K562 (cell line): ENCODE measurements at regions not wholly inside any gene's neighbourhood (a gene's known extent, or its start where the extent isn't known, plus 50 kb on each side); places are given as distances from the start of the nearest gene placed in this dataset.
"Not testable (repeated sequence)": the region's sequence is repeated elsewhere in the genome, so short reads cannot be mapped to it uniquely, and the experiment has no call there.

Experiments used
- ATAC-seq: fragments of 200-7000 bp; cut with Tn5 transposase; 3 replicates; pipeline ENCODE4 v1.9.1; 2020; ENCODE audit warnings: moderate library complexity
- BruUV-seq: library from RNA; stranded (reverse); fragments of 400-500 nt; replicated peaks from 2 replicates; lab custom pipeline; 2021; lab: Mats Ljungman, UMichigan
- CTCF ChIA-PET: fragments of 300-600 bp; formaldehyde crosslinking; extraction: SDS; loops from one replicate; lab custom pipeline; 2021; ENCODE audit warnings: low intra/inter-chr PET ratio; lab: Yijun Ruan, JAX
- POLR2A ChIA-PET: fragments of 300-600, 350-650 bp; sonication (Branson Sonifier 250); formaldehyde crosslinking; extraction: SDS; loops from one replicate; lab custom pipeline; 2021; ENCODE audit warnings: antibody characterized with exemption, inconsistent platforms; lab: Yijun Ruan, JAX
- DNase-seq, 4 experiments: peaks; one replicate each; pipeline versions ENCODE4 v3.0.0 to v3.0.0-alpha.2; 2011 to 2018; ENCODE audit warnings: low spot score in 3 of 4, mixed read lengths in 3 of 4; ENCODE audit errors: extremely low read depth in 1 of 4
- FAIRE-seq: peaks from 2 replicates; lab custom pipeline; 2011; peaks lifted over from hg19 to GRCh38; lab: Jason Lieb, UNC
- H2AFZ ChIP-seq: 2 replicates; pipeline ENCODE4 v1.6.0; 2011; ENCODE audit warnings: low read depth, low read length, control low read depth, inconsistent platforms
- H3K27ac ChIP-seq: fragments of 200-600 bp; 3 replicates; pipeline ENCODE4 v1.8.0; 2011; ENCODE audit warnings: low read depth, mild to moderate bottlenecking, control low read depth, inconsistent platforms, low read length, moderate library complexity, mixed read lengths; ENCODE audit errors: extremely low read depth
- H3K27me3 ChIP-seq, 2 experiments: fragments of 300-600 bp in 1 of 2; 2 replicates in 1 of 2; 3 replicates in 1 of 2; pipeline versions ENCODE4 v1.6.0 to v1.8.0; 2011; ENCODE audit warnings: inconsistent platforms in 2 of 2, low read length in 2 of 2, mild to moderate bottlenecking in 1 of 2, mixed read lengths in 1 of 2, moderate library complexity in 1 of 2; ENCODE audit not compliant: control insufficient read depth in 2 of 2, insufficient read depth in 2 of 2
- H3K36me3 ChIP-seq: fragments of 300-600 bp; 3 replicates; pipeline ENCODE4 v1.8.0; 2011; ENCODE audit warnings: mild to moderate bottlenecking, low read length, inconsistent platforms; ENCODE audit not compliant: control insufficient read depth, insufficient read depth
- H3K4me1 ChIP-seq, 2 experiments: fragments of 200-600 bp in 1 of 2; replicated peaks in 1 of 2; 2 replicates in 1 of 2; 3 replicates in 1 of 2; pipeline versions ENCODE4 v1.5.1 to v1.8.0; 2011; ENCODE audit warnings: inconsistent platforms in 2 of 2, low read length in 2 of 2, mild to moderate bottlenecking in 1 of 2, mixed read lengths in 1 of 2, moderate library complexity in 1 of 2; ENCODE audit not compliant: control insufficient read depth in 2 of 2, insufficient read depth in 2 of 2
- H3K4me2 ChIP-seq: 2 replicates; pipeline ENCODE4 v1.6.1; 2011; ENCODE audit warnings: low read length, control low read depth, inconsistent platforms, mixed read lengths; ENCODE audit not compliant: insufficient read depth
- H3K4me3 ChIP-seq: fragments of 200-600 bp; sonication (generic), shearing (Covaris generic); 2 replicates; pipeline ENCODE4 v1.5.1; 2016; ENCODE audit warnings: control low read depth, inconsistent platforms
- H3K79me2 ChIP-seq: fragments of 200-600 bp; 3 replicates; pipeline ENCODE4 v1.8.0; 2011; ENCODE audit warnings: low read length, inconsistent platforms; ENCODE audit not compliant: control insufficient read depth, insufficient read depth
- H3K9ac ChIP-seq, 2 experiments: 2 replicates each; pipeline versions ENCODE4 v1.6.0 to v1.6.1; 2011; ENCODE audit warnings: low read depth in 2 of 2, low read length in 2 of 2, control low read depth in 1 of 2, inconsistent platforms in 1 of 2, mild to moderate bottlenecking in 1 of 2, mixed read lengths in 1 of 2; ENCODE audit not compliant: insufficient read depth in 1 of 2
- H3K9me1 ChIP-seq: one replicate; pipeline ENCODE4 v1.6.0; 2011; ENCODE audit warnings: inconsistent platforms, mild to moderate bottlenecking, low read length, moderate library complexity; ENCODE audit not compliant: control insufficient read depth, insufficient read depth
- H3K9me3 ChIP-seq: replicated peaks from 2 replicates; pipeline ENCODE4 v1.5.1; 2011; ENCODE audit warnings: low read depth, low read length, inconsistent platforms; ENCODE audit not compliant: control insufficient read depth, insufficient read depth
- H4K20me1 ChIP-seq: replicated peaks from 2 replicates; pipeline ENCODE4 v1.6.1; 2011; ENCODE audit warnings: low read length, inconsistent platforms, mixed read lengths; ENCODE audit not compliant: control insufficient read depth, insufficient read depth
- WGBS: fragments of 100-300 bp; shearing (Covaris generic); methylation state at CpG from one replicate; pipeline ENCODE4 v1.1.6; 2016; ENCODE audit warnings: low coverage, mixed read lengths; ENCODE audit not compliant: insufficient coverage; ENCODE audit errors: missing lambda C conversion rate; 5-methylcytosine and 5-hydroxymethylcytosine counted together
- in situ Hi-C: fragments of 300-500 bp; cut with MboI; formaldehyde crosslinking; loops from 4 replicates; pipeline ENCODE4 v1.15.0; 2018; ENCODE audit warnings: inconsistent platforms, mixed read lengths
- intact Hi-C: fragments of 100-400 bp; cut with micrococcal nuclease; formaldehyde crosslinking; loops from 2 replicates; pipeline ENCODE4 v1.14.2; 2022

DNA sequence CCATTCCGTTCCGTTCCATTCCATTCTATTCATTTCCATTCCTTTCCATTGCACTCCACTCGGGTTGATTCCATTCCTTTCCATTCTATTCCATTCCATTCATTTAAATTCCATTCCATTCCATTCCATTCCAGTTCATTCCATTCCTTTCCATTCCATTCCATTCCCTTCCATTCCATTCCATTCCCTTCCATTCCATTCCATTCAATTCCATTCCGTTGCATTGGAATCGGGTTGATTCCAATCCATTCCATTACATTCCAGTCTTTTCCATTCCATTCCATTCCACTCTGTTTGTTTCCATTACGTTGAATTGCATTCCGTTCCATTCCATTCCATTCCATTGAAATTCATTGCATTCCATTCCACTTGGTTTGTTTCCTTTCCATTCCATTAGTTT, 169.2 kb downstream of the CWH43 start:
- H3K9ac ChIP-seq, H3K9me3 ChIP-seq, H3K4me3 ChIP-seq, ATAC-seq, H3K27ac ChIP-seq, DNase-seq, H3K27me3 ChIP-seq, BruUV-seq, H4K20me1 ChIP-seq, CTCF ChIA-PET, H3K36me3 ChIP-seq, FAIRE-seq, H2AFZ ChIP-seq, intact Hi-C loops, H3K4me1 ChIP-seq, POLR2A ChIA-PET, H3K9me1 ChIP-seq, H3K4me2 ChIP-seq, H3K79me2 ChIP-seq: not testable (repeated sequence)
- in situ Hi-C loops = loop anchor here (10.0 kb wide), 1 partner anchor 480 kb away; no protein-coding TSS in a partner anchor
- 5% methylated on average over 7 of the region's 7 CpGs for WGBS

DNA sequence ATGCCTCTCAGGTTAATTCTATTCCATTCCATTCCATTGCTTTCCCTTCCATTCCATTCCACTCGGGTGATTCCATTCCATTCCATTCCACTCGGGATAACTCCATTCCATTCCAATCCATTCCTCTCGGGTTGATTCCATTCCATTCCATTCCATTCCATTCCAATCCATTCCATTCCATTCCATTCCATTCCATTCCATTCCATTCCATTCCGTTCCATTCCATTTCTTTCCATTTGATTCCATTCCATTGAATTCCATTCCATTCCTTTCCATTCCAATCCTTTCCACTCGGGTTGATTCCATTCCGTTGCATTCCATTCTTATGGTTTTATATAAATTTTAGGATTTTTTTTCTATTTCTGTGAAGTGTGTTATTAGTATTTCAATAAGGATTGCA, 170.2 kb downstream of the CWH43 start:
- in situ Hi-C loops = loop anchor here (10.0 kb wide), 1 partner anchor 478 kb away; no protein-coding TSS in a partner anchor
- H3K79me2 ChIP-seq, BruUV-seq, ATAC-seq, H3K4me1 ChIP-seq, H3K9me1 ChIP-seq, CTCF ChIA-PET, DNase-seq, H3K9ac ChIP-seq, H3K4me3 ChIP-seq, H3K9me3 ChIP-seq, POLR2A ChIA-PET, H3K36me3 ChIP-seq, H2AFZ ChIP-seq, FAIRE-seq, H4K20me1 ChIP-seq, H3K27me3 ChIP-seq, H3K4me2 ChIP-seq, H3K27ac ChIP-seq, intact Hi-C loops: not testable (repeated sequence)
- 3% methylated on average over 6 of the region's 6 CpGs for WGBS

DNA sequence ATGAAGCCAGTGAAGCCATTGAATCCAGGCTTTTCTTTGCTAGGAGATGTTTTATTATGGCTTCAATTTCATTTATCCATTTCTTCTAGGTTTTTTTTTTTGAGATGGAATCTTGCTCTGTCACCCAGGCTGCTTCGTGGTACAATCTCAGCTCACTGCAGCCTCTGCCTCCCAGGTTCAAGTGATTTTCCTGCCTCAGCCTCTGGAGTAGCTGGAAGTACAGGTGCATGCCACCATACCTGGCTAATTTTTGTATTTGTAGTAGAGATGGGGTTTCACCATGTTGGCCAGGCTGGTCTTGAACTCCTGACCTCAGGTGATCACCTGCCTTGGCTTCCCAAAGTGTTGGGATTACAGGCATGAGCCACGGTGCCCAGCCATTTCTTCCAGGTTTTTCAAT, 171.6 kb downstream of the CWH43 start:
- BruUV-seq, POLR2A ChIA-PET, H3K4me1 ChIP-seq, H3K9me1 ChIP-seq, FAIRE-seq, CTCF ChIA-PET, H3K27ac ChIP-seq, H3K9me3 ChIP-seq, H4K20me1 ChIP-seq, H2AFZ ChIP-seq, H3K4me3 ChIP-seq, DNase-seq, H3K27me3 ChIP-seq, H3K36me3 ChIP-seq, ATAC-seq, H3K9ac ChIP-seq, H3K4me2 ChIP-seq, intact Hi-C loops, H3K79me2 ChIP-seq: not testable (repeated sequence)
- WGBS = 4% methylated on average over 1 of the region's 2 CpGs
- in situ Hi-C loops = loop anchor here (10.0 kb wide), 1 partner anchor 477 kb away; no protein-coding TSS in a partner anchor
